ENCODE measurements at regions not wholly inside any gene's neighbourhood (a gene's known extent, or its start where the extent isn't known, plus 50 kb on each side); places are given as distances from the start of the nearest gene placed in this dataset.

DNA sequence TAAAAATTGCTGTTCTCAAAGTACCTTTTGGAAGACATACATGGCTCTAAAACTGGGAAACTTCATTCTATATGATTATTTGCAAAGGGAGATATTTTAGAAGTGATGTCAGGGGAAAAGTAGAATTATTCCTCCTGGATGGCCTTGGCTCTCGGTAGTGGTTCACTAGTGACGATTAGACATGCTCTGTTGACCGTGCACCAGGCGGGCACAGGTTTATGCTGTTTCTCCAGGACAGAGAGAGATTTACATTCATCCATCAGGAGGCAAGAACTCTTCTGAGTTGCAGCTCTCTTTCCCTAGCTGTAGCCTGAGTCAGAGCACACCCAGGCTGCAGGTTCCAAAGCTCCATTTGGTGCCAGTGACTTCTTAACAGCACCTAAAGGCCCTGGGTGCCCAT lies 184.9 kb upstream of the WDR11 start:
- TF ChIP-seq, protein P1, sequence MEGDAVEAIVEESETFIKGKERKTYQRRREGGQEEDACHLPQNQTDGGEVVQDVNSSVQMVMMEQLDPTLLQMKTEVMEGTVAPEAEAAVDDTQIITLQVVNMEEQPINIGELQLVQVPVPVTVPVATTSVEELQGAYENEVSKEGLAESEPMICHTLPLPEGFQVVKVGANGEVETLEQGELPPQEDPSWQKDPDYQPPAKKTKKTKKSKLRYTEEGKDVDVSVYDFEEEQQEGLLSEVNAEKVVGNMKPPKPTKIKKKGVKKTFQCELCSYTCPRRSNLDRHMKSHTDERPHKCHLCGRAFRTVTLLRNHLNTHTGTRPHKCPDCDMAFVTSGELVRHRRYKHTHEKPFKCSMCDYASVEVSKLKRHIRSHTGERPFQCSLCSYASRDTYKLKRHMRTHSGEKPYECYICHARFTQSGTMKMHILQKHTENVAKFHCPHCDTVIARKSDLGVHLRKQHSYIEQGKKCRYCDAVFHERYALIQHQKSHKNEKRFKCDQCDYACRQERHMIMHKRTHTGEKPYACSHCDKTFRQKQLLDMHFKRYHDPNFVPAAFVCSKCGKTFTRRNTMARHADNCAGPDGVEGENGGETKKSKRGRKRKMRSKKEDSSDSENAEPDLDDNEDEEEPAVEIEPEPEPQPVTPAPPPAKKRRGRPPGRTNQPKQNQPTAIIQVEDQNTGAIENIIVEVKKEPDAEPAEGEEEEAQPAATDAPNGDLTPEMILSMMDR (IDR thresholded peaks at IDR 0.05; ENCODE audit: low read depth, low read length, poor library complexity, severe bottlenecking), result no peak
- TF ChIP-seq EZH2phosphoT487 (IDR thresholded peaks at IDR 0.05; ENCODE audit: borderline replicate concordance, low read length), result no peak

Data from DOHH2 (cell line).